Right renal cortex interstitium (tissue), 3 donors: ENCODE measurements at regions not wholly inside any gene's neighbourhood (a gene's known extent, or its start where the extent isn't known, plus 50 kb on each side); places are given as distances from the start of the nearest gene placed in this dataset.
A peak's percentile ranks its signal among the peaks of the same experiment; 100 is the strongest.

Source experiments
- DNase-seq, 3 donors: peaks; one replicate each; pipeline ENCODE4 v3.0.0-alpha.2; 2013; ENCODE audit warnings: low read depth in 3 of 3, low spot score in 2 of 3

DNA sequence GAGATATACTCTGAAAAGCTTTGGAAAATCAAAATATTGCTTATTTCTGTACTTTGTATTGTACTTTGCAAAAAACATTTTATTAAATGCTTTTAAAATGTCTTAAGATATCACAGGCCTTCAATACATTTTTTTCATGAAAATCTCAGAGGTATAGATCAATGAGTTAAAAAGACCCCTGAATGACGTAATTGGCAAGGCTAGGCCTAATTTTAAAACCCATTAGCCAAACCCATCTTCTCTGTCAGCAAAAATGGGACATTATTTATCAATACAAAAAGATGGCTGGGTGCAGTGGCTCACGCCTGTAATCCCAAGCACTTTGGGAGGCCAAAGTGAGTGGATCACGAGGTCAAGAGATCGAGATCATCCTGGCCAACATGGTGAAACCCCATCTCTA is 84.8 kb upstream of the PAK5 start:
- no peak for DNase-seq

DNA sequence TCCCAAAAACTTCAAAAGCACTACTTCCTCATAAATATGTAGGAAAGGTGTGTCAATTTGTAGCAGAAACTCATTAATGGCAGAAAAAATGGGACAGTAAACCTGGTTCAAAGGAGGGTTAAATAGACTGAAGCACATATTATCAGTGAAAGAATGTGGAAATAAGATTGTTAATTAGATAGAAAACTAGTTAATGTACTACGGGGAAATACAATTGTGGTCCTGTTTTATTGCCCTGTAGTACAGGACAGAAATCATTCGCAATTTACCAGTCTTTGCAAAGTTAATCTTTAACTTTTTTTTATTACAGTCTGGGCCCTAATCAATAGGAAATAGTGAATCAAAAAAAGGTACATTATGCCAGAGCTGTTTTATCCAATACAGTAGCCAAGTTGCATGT is 82.0 kb upstream of the PAK5 start:
- no peak for DNase-seq

DNA sequence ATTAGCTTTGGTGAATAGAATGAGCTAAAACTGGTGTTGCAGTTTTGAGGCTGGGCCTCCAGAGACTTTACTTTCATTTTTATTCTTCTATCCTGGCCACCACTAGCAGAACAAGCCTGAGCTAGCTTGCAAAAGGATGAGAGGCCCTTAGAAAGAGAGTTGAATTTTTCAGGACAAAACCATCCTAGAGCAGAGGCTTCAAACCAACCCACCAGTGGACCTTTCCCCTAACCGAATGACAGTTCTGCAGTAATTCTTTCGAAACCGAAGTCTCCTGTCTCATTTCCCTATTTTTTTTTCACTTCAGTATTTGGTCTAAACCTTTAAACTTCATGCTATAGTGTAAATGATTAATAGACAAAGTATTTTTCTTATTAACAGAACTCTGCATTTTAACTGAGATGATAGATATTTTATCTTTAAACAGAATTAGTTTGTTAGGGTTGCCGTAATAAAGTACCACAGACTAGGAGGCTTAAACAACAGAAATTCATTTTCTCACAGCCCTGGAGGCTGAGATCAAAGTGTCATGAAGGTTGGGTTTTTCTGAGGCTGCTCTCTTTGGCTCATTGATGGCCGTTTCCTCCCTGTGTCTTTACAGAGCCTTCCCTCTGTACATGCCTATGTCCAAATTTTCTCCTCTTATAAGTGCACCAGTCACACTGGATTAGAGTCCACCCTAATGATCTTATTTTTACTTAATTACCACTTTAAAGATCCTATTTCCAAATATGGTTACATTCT is 80.6 kb upstream of the PAK5 start:
- DNase-seq = no peak

DNA sequence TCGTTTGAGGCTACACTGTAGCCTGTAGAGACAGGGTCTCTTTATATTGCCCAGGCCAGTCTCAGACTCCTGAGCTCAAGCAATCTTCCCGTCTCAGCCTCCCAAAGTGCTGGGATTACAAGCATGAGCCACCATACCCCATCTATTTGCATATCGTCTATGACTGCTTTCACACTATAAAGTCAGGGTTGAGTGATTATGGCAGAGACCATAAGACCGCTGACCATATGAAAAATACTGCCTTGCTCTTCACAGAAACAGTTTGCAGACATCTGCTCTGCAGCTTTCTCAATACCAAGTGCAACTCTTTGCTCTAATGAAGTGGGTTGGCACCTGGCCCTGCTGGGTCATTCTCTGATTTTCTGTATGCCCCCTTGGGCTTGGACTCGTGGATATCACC is 79.5 kb upstream of the PAK5 start:
- DNase-seq = no peak

DNA sequence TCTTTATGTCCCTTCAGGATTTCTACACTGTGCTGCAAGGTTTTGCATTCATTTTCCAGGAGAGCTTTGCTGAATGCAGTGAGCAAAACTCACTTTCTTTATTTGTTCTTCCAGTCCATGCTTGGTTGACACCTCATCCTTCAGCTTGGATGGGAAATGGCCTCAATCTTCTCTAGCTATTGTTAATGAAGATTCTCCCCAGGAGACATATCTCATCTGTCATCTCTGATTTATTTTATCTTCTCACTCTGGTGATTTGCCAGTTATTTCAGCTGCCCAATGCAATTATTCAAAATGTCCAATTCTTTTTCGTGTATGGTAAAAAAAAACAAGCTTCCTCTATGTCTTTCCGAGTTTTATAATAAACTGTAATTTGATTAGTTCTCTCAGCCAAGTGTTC is 77.9 kb upstream of the PAK5 start:
- no peak for DNase-seq

DNA sequence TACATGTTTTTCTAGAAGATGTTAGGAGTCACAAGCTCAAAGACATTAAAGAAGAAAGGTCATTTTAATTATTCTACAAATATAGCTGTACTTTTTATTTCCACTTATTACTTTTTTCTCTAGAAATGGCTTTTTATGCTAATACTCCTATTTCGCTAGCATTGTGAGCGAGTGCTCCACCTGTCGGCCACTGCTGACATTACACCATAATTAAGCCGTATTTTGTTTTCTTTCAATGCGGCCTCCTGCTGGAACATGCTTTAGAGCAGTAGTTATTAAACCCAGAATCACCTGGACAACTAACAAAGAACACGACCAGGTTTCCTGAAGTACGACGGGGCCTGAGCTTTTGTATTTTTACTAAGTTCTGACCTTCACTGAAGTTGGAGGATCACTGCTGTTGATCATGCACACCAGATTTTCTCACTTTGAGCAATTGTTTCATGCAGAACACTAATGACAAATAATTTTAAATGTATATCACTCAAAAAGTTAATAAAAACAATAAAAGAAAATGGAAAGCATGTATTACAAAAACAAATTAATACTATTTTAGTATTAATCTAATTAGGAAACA is 74.1 kb upstream of the PAK5 start:
- DNase-seq = peak in 1 of 3 donors; percentile 19

DNA sequence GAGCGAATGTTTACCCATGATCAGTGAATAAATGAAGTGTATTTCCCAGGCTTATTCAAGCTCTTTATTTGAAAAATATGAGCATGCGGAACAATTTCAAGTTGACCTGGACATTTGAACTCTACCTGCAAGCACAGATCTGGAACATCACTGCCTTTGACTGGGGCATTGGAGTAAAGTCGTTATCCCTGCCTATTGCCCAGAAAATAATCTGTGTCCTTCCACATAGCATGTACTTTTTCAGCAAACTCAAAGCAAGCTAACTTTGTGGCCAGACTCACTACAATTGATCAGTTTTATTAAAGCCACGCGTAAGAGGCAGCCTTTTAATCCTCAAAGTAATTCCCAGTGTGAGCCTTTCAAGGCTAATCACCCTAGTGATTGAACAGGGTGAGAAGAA is 73.4 kb upstream of the PAK5 start:
- DNase-seq = no peak

DNA sequence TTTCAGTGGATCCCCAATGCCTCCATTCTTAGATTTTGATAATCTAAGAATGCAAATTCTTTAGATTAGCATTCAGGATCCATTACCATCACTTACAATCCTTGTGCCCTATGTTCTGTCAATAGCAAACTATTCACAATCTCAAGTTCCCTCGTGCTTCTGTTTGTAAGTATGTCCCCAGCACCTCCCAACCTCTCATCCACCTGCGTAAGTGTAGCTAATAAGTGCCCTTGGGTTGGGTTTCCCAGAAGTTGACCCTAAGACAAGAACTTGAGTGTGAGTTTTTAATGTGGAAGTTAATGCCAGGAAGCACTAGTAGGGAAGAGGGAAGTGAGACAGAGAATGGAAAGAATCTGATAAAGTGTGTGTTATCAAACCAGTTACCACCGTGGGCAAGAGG is 72.6 kb upstream of the PAK5 start:
- DNase-seq = no peak

DNA sequence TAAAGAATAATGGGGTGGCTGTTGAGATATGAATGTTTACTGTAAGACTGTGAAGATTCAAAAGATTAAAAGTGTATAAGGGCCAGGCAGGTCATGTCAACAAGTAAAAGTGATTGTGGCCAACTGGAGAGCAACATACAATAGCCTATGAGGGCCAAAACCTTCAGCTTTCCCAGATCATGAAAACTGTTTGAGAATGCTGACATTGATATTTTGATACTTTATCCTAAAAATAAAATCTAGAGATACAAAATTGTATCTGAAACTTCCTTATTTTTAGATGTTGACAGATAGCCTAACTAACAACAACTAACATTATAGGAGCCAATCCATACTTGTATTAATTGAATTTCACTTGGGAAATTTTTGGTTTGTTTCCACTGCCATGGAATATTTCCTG is 70.3 kb upstream of the PAK5 start:
- no peak for DNase-seq

DNA sequence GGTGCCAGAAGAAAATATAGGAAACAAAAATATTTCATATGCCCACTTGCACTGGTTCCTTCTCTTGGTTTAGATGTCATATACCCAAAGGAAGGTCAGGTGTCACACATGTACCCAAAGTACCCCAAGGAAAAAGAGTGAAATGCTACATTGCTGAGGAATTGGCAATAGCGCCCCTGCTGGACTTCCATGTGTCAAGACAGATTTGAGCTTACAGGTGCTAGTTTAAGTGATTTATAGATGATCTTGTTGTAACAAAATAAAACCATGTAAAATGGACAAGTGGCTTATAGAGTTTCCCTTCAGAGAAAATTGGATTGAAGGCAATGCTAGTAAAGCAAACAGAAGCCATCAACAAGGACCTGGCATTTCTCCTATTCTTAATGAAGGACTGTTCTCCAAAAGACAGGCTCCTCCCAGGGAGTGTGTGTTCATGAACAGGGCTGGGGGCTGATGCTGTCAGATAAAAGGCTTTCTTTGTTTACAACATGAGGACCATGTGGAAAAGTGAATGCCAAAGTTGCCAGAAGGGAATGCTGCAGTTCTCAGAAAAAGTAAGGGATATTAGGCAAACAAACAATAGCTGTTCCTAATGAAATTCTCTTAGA is 64.3 kb upstream of the PAK5 start:
- no peak for DNase-seq

DNA sequence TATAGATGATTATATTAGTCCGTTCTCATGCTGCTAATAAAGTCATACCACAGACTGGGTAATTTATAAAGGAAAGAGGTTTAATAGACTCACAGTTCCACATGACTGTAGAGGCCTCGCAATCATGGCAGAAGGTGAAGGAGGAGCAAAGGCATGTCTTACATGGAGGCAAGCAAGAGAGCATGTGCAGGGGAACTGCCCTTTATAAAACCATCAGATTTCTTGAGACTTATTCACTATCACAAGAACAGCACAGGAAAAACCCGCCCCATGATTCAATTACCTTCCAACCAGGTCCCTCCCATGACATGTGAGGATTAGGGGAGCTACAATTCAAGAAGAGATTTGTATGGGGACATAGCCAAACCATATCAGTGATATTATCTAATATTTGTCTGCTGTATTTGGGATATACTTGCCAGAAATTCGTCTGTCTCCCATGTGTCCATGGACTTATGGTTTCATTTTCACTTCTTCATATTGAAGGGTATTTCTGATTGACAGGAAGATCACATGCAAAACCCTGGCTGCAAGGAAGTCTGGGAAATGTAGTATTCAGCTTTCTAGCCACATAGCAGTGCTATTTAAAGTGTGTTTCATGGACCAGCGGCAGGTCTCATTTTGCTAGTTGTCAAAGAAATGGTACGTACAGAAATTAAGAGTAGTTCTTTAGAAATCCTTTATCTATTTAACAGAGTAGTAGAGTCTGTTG is 50.5 kb upstream of the PAK5 start:
- DNase-seq = no peak
